ENCODE measurements at regions not wholly inside any gene's neighbourhood (a gene's known extent, or its start where the extent isn't known, plus 50 kb on each side); places are given as distances from the start of the nearest gene placed in this dataset.

DNA sequence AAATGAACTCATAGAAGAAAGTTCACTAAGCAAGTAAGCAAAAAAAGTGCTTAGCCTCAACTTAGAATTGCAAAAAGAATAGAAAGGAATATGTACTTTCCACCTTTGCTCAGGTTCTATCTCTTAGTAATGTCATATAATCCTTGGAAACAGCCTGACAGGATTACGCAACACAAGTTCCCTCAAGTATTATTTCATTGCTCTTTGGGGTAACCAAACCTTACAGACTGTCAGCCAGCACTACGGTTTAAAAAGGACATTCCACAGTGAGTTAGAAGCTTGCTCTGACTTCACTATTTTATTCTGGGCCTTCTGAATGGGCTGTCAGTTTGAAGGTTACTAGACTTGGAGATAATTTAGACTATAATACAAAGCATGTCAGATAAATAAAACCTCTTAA lies 264.0 kb downstream of the ATXN7L3B start:
- no peak for DNase-seq

DNA sequence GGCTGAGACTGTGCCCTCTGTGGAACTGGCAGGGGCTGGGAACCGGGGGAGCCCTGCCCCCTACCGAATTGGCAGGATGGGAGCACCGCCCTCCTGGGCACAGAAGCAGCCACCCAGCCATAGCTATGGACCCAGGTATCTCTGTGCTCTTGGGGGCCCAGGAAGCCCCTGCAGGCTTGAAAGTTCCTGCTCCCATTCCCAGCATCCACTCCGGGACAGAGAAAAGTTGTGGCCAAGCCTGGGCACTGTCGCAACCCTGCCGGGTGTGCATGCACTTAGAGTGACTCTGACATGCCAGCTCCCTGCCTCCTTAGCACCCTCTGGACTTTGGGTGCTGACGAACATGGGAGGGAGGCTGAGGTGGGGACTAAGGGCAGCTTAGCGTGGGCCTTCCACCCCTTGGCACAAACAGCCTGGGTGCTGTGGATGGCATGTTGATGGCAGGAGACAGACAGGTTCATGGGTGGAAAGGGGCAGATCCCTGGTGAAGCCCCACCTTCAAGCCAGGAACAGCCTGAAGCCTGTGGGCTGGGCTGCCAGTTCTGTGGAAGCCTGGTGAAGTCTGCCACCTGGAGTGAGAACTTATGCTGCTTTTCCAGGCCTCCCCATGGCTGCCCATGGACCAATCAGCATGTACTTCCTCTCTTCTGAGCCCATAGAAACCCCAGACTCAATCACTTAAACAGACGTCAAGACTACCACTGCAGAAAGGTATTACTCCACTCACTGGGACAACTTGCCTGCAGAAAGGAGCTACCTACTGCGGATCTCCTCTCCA lies 279.0 kb downstream of the ATXN7L3B start:
- no peak for DNase-seq

DNA sequence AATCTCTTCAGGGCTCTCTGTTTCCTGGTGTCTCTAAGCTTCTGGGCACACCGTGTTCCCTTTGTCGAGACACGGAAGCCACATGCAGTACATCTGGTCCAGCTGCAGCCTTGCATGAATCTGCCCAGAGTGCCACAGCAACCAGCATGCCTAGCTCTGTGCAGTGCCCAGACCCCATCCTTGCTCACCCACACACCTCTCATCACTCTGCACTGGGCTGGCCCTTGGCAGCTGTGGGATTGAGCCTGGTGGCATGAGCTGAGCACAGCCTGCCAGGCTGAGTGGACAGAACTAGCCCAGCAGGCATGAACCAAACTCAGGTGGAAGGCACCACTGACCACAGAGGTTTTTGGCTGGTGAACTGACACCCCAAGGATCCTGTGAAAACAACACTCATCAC lies 279.9 kb downstream of the ATXN7L3B start:
- DNase-seq, result no peak

DNA sequence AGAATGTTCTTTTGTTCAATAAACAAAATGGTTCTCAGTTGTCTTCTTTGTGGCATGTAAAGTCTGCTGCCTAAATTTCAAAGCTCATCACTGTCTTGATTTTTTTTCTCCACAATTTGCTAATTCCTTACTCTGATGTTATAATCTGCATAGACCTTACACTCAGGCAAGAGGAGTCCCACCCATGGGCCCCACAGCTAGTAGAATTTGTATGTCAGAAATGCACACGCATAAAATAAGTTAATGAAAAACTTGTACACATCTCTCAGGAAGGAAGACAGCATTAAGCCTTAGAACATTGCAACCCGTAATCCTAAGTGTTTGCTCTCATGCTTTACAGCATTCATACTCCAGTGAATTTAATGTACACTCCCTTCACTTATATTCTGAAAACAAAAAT lies 280.8 kb downstream of the ATXN7L3B start:
- no peak for DNase-seq

DNA sequence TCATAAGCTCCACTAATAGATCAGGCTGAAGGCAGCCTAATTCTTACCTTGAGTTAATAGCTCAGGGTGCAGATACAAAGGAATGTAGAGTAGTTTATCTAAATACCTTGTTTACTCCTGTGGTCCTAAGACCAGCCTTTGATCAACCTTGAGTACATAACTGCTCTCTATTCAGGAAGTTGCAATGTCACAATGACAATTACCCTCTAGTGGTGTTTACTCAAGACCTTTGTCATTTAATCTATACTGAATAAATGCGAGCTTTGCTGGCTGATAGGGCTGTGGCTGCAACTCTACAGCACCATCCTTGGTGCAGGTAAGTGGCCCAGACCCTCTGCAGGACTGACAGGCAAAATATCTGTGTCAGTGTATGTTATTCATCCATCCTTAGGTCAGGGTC lies 282.7 kb downstream of the ATXN7L3B start:
- DNase-seq, result no peak

DNA sequence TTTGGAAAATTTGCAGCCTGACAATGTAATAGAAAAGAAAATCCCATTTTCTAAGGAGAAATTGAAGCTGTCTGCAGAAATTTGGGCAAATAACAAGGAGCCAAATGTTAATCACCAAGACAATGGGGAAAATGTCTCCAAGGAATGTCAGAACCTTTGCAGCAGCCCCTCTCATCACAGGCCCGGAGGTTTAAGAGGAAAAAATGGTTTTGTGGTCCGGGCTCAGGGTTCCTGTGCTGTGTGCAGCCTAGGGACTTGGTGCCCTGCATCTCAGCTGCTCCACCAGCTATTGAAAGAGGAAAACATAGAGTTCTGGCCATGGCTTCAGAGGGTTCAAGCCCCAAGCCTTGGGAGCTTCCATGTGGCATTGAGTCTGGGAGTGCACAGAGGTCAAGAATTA lies 298.9 kb downstream of the ATXN7L3B start:
- DNase-seq, result no peak

DNA sequence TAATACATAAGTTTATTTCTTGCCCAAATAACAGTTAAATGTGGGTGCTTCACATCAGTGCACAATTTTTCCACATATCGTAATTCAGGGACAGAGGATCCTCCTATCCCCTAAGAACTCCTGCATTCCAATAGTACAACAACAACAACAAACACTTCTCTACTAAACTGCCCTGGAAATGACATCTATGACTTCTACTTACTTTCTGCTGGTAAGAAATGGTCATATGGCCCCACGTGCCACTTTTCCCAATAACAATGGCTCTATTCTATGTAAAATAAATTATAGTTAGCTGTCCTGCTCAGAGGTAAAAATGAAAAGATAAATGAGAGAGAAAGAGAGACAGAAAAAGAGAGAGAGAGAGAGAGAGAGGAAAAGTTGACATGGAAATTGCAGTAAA lies 308.5 kb downstream of the ATXN7L3B start:
- no peak for DNase-seq

DNA sequence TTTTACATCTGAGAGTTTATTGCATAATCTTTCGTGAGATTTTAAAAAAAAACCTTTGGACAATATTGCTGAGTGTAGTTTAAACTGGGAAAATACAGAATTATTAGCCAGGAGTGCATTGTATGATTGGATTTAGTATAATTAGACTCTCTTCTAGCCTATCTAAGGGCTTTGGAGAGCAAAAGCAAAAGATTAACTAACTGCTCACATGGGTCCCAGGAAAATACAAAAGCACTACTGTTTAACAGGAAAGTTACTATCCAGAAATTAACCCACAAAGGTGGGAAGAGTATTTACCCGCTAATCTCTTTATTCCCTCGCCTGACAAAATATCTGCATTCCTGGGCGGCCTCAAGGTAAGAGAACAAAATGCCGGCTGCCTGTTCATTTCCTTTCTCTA lies 309.5 kb downstream of the ATXN7L3B start:
- no peak for DNase-seq

DNA sequence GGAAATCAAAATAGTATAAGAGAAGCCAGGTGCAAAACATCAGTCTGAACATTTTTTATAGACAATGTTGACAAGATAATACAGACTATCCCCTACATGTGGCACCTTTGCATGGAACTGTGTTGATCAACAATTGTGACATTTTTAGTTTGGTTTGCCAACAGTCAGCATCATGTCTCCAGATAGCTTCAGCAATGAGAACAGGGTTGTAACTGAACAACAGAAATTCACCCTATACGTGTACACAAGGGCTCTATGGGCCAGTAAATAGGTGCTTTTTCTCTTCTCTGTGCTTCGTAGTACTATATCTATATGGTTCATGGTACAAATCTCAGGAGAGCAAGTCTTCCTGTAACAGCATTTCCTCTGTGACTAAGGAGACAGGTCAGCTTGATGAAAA lies 310.4 kb downstream of the ATXN7L3B start:
- no peak for DNase-seq

DNA sequence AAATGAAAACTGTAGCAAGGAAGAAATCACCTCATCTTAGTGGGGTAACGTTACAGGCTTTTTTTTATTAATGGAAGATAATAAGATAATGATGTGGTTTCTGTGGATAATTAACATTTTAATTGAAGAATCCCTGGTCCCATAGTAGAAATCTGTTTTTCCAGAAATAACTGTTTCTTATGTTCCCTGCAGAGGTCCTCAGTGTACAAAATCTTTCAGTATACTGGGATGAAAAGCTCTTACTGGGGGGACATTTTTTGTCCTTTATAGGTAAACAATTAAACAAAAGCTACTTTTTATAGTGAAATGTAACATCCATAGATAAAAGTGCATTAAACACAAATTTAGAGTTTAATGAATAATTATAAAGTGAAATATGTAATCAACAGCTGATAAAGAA lies 312.2 kb downstream of the ATXN7L3B start:
- no peak for DNase-seq

DNA sequence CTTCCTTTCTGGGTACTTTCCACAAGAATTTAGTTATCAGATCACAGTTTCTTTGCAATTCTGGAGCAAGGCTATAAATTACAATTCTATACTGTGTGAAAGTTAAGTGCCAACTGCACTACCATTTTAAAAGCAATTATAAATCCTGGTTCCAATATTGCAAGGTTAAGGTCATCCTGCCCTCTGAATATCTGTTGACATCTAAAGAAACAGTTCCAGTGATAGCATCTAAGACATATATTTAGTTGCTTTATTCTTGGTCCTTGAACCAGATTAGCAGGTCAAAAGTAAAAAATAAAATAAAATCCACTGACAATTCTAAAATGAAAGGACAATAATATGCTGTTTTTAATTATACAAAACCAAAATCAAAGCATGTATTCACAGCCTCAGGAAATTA lies 334.2 kb downstream of the ATXN7L3B start:
- DNase-seq, result no peak

DNA sequence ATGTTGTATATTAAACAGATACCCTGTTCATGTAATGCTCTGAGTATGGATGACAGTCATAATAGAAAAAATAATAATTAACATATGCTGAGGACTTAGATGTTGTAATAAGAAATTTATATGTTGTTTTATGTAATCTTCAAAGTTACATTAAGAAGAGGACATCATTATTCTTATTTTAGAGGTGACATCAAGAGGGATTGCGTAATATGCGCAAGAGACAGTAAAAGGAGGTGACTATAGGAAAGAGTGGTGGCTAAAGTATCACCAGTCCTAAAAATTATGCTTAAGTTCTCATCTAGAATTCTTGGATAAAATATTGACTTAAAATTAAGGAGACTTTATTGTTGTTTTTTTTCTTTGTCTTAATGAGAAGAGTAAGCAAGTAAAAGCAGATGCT lies 323.9 kb downstream of the KCNC2 start:
- no peak for DNase-seq

DNA sequence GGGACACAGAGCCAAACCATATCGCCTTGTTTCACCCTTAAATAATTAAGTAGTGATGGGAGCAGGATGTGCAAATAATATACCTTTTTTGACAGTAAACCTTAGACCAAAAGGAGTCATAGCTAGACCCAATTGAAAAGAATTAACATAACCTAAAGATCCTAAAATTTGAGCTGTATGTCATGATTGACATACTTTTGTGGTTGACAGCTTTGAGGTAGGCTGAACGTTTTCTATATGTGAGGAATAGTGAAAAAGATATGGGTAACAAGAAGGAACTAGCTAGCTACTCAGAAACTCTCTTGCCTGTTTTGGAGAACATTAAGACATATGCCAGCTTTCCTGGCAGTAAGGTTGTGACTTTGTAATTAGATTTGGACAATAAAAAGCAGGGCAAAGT lies 320.6 kb downstream of the KCNC2 start:
- no peak for DNase-seq

DNA sequence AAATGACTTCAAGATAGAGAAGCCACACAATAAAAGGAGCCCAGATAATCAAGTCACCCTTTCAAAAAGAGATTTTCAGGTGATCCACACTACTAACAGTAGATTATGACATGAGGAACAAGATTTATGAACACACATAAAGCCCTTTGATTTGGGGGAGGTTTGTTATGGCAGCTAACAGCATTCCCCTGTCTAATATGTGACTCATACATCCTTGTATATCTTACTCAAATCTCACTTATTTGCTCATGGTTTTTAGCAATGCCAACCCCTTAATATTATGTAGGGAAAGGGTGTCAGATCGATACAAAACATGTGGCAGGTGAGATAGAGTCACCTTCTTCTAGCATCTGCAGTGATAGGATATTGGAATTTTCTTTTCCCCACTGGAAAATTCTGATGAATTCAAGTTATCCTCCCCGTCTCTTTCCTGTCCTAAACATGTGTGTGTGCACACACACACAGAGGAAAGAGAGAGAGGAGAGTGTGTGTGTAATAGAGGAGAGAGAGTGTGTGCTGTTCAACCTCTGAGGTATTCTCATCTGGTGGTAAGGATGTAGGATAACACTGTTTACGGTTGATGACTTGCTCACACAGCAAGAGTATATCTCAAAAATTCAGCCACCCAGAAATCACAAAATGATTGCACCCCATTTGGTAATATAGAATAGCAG lies 319.9 kb downstream of the KCNC2 start:
- no peak for DNase-seq

DNA sequence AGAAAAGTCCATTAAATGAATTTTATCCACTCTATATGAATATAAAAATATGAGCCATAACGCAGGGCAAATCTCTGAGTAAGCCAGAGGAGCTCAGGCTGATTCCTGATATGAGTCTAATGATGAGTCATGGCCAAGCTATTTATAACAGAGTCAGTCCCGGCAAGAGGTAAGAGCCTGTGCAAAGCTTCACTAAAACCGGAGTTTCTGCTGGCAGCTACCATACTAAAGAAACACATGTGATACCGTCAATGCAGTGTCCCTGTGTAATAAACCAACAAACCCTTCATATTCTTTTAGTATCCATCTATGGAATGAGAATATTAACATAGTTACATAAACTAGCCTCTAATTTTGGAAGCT lies 319.4 kb downstream of the KCNC2 start:
- DNase-seq, result peak in 1 of 51 donors; percentile 29

DNA sequence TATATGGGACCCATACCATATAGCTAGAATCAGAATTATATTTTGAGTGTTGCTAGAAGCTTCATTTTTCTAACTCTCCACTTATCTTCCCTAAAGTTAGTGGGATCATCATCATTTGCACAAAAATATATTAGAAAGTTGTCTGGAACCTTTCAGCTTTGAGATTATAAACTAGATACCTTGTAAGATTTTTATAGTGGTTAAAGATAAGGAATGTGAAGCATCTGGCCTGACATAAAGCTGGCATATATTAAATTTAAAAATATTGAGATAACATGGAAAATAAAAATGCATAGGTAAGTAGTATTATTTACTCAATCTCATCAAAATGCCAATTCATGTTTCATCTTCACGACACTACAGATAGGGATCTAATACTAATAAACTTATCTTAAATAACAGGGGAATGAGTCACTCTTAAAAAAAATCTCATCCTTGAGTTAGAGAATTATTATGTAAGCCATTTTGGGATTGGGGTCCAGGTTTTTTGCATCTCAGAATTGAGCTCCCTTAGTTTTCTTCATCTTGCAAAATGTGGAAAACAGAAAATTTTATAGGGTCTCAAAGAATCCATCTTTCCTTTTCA lies 318.5 kb downstream of the KCNC2 start:
- no peak for DNase-seq

DNA sequence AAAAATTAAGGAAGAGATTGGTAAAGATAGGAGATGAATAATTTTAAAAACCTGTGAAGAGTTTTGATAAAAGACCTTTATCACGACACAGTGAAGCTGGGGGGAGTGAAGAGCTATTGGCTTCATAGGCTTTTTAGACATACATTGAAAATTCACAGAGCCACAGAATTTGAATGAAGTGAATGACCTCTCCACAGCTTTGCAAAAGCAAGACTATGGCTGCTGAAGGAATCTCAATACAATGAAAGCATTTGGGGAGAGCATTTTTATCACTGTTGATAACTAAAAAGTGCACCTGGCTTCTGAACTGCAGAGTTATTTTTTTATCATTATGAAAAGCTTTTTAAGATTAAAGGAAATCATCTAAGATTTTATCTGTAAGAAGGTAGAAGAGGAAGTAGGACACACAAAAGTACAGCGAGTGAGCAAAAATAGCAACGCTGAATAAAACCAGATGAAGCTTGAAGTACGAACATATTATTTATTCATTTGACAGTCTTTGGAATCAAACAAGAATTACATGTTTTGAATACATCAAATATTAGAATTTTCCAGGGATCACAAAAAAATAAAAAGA lies 317.5 kb downstream of the KCNC2 start:
- DNase-seq, result no peak

DNA sequence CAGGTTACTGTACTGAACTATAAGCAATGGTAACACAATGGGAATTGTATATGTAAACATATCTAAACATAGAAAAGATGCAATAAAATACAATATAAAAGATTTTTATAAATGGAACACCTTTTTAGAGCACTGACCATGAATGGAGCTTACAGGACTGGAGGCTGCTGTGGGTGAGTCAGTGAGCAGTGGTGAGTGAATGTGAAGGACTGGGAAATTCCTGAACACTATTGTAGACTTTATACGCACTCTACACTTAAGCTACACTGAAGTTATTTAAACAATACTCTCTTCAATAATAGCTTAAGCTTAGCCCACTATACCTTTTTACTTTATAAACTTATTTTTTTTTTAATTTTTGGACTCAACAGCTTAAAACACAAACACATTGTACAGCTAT lies 313.5 kb downstream of the KCNC2 start:
- DNase-seq, result no peak

DNA sequence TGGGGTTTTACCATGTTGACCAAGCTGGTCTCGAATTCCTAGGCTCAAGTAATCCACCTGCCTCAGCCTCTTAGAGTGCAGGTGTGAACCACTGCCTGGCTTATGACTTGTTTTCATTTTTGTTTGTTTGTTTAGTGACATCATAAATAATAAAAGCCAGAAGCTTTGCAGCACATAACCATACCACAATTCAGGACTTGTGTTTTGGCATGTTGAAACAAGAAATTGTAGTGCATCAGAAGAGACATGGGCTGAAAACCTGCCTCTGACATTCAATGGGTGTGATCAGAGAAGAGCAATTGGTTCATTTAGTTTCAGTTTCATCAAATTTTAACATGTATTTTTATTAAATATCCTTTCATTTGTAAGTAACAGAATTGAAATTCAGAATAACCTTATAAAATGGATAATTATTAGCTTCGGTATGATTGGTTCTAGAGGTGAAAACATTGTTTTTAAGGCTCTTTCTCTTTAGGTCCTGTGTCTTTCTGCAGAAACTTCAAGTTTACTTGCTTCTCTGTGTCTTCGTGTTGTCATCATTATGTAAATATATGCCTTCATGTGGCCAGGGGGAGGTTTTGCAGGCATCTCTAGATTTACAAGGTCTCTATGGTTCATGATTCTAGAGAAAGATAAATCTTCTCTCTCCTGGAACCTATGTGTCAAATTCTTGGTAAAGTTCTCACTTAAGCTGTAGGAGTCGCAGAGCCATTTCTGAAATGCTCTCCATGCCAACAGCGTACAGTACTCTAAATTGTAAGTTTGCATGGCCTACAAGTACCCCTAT lies 312.0 kb downstream of the KCNC2 start:
- DNase-seq, result no peak

DNA sequence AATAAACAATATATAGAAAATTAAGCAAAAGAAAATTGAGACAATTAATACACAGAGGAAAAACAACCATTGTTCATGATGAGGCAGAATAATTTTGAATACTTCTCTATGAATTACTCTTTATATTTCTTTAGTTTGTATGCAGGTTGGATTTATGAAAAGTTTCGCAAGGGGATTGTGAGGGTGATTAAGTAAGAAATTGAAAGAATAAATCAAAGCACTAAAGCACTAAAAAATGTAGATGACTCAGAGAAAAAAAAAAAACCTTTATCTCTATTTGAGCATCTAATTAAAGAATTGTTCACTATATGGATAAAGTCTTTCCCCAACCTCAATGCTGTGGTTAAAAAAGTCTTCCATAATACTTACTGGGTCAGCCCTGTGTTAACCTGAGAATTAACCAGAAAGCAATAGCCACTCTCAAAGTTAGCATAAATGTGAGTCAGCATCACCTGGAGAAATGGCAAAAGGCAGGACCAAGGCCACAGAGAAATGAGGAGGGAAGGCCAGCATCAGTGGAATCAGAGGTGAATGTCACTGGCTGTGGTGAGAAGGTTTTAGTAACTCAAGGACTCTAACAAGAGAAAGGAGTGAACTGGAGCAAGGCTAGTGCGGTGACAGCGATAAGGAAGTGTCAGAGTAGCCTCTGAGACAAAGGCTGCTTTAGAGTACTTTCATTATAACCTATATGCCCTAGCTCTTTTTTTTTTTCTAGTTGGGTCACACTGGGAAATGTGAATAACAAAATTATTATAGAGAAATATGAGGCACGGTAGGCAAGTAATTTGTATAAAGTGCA lies 310.4 kb downstream of the KCNC2 start:
- DNase-seq, result no peak

DNA sequence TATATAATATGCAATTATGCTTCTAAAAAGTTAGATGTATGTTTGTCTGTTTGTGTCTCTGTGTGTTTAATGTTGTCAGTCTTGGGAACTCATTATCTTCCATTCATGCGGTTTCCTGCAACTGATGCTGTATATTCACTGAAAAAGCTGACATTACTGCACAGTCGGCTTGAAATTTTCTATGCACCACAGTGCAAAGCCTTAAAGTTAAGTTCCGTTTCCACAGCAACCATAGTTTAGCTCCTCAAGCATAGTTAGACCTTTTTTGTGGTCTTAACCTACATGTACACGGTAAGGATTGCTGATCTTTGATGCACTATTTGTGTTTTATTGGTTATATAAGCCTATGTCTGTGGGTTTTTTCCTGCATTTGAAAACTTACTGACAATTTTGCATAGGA lies 309.4 kb downstream of the KCNC2 start:
- no peak for DNase-seq

Measured in hypothalamus (tissue), 51 donors.